Neuron (in vitro differentiated cells): ENCODE measurements at regions not wholly inside any gene's neighbourhood (a gene's known extent, or its start where the extent isn't known, plus 50 kb on each side); places are given as distances from the start of the nearest gene placed in this dataset.

Source experiments
- H2AFZ ChIP-seq: one replicate; pipeline ENCODE4 v1.6.1; 2013; ENCODE audit warnings: low read depth, mild to moderate bottlenecking, inconsistent platforms, low read length, moderate library complexity
- H3K27me3 ChIP-seq: one replicate; pipeline ENCODE4 v1.6.1; 2013; ENCODE audit warnings: low read length; ENCODE audit not compliant: insufficient read depth
- H3K36me3 ChIP-seq: one replicate; pipeline ENCODE4 v1.6.1; 2013; ENCODE audit warnings: low read length; ENCODE audit not compliant: insufficient read depth
- H3K4me1 ChIP-seq: one replicate; pipeline ENCODE4 v1.6.1; 2013; ENCODE audit warnings: low read length; ENCODE audit not compliant: insufficient read depth
- H3K4me3 ChIP-seq: 2 replicates; pipeline ENCODE4 v1.5.1; 2013; ENCODE audit warnings: mild to moderate bottlenecking, low read length, moderate library complexity
- H3K9me3 ChIP-seq: one replicate; pipeline ENCODE4 v1.6.1; 2013; ENCODE audit warnings: low read length

GRCh38 chr13:103282571-103283450 is 216.6 kb upstream of the SLC10A2 start:
- H3K4me1 ChIP-seq: no peaks in the 10 kb centered on the region
- no peaks in the 10 kb centered on the region for H3K27me3 ChIP-seq
- H2AFZ ChIP-seq: no peak overlapping the region
- no peaks in the 10 kb centered on the region for H3K9me3 ChIP-seq
- no peaks in the 10 kb centered on the region for H3K36me3 ChIP-seq
- H3K4me3 ChIP-seq: no peak overlapping the region

GRCh38 chr13:103277959-103278694 is 211.9 kb upstream of the SLC10A2 start:
- Histone ChIP-seq H3K4me1 (peaks cover 14% of the 10 kb centered on the region), H3K27me3 (no peaks in the 10 kb centered on the region), H3K4me3 (no peak overlapping the region), H3K9me3 (no peaks in the 10 kb centered on the region), H2AFZ (no peak overlapping the region), H3K36me3 (no peaks in the 10 kb centered on the region)

- Histone ChIP-seq H2AFZ (no peak overlapping the region), H3K4me3 (no peak overlapping the region), H3K9me3 (no peaks in the 10 kb centered on the region), H3K27me3 (no peaks in the 10 kb centered on the region), H3K4me1 (peaks cover 14% of the 10 kb centered on the region), H3K36me3 (no peaks in the 10 kb centered on the region)
Measured at GRCh38 chr13:103276775-103277498, 210.7 kb upstream of the SLC10A2 start.

- peaks cover 14% of the 10 kb centered on the region for H3K4me1 ChIP-seq
- no peaks in the 10 kb centered on the region for H3K36me3 ChIP-seq
- H3K27me3 ChIP-seq: no peaks in the 10 kb centered on the region
- H2AFZ ChIP-seq: no peak overlapping the region
- no peaks in the 10 kb centered on the region for H3K9me3 ChIP-seq
- no peak overlapping the region for H3K4me3 ChIP-seq
Measured at GRCh38 chr13:103275722-103276121, 209.5 kb upstream of the SLC10A2 start.

GRCh38 chr13:103275081-103275480 is 208.9 kb upstream of the SLC10A2 start:
- no peaks in the 10 kb centered on the region for H3K27me3 ChIP-seq
- no peaks in the 10 kb centered on the region for H3K9me3 ChIP-seq
- H3K4me1 ChIP-seq: peaks cover 14% of the 10 kb centered on the region
- no peak overlapping the region for H3K4me3 ChIP-seq
- H2AFZ ChIP-seq: no peak overlapping the region
- H3K36me3 ChIP-seq: no peaks in the 10 kb centered on the region

- Histone ChIP-seq H3K27me3 (no peaks in the 10 kb centered on the region), H2AFZ (no peak overlapping the region), H3K4me1 (peaks cover 14% of the 10 kb centered on the region)
Measured at GRCh38 chr13:103273825-103274224, 207.6 kb upstream of the SLC10A2 start.

GRCh38 chr13:103272770-103273169 is 206.6 kb upstream of the SLC10A2 start:
- Histone ChIP-seq H3K27me3 (no peaks in the 10 kb centered on the region), H3K4me1 (peaks cover 14% of the 10 kb centered on the region), H3K36me3 (no peaks in the 10 kb centered on the region), H3K9me3 (peaks cover 3% of the 10 kb centered on the region), H2AFZ (no peak overlapping the region), H3K4me3 (no peak overlapping the region)

More at GRCh38 chr13:103273825-103274224, 207.6 kb upstream of the SLC10A2 start:
- Histone ChIP-seq H3K9me3 (no peaks in the 10 kb centered on the region), H3K36me3 (no peaks in the 10 kb centered on the region), H3K4me3 (no peak overlapping the region)

GRCh38 chr13:103263448-103263847 is 197.2 kb upstream of the SLC10A2 start:
- H3K4me3 ChIP-seq: no peak overlapping the region
- H3K27me3 ChIP-seq: no peaks in the 10 kb centered on the region
- no peak overlapping the region for H2AFZ ChIP-seq
- peaks cover 3% of the 10 kb centered on the region for H3K9me3 ChIP-seq
- no peaks in the 10 kb centered on the region for H3K36me3 ChIP-seq
- H3K4me1 ChIP-seq: no peaks in the 10 kb centered on the region

GRCh38 chr13:103255587-103256301 is 189.5 kb upstream of the SLC10A2 start:
- peaks cover 3% of the 10 kb centered on the region for H3K27me3 ChIP-seq
- H3K9me3 ChIP-seq: no peaks in the 10 kb centered on the region
- H3K36me3 ChIP-seq: no peaks in the 10 kb centered on the region
- H3K4me1 ChIP-seq: no peaks in the 10 kb centered on the region
- no peak overlapping the region for H2AFZ ChIP-seq
- no peak overlapping the region for H3K4me3 ChIP-seq

- H3K36me3 ChIP-seq: no peaks in the 10 kb centered on the region
- H3K4me3 ChIP-seq: no peak overlapping the region
- no peaks in the 10 kb centered on the region for H3K4me1 ChIP-seq
- H3K27me3 ChIP-seq: peaks cover 3% of the 10 kb centered on the region
- no peak overlapping the region for H2AFZ ChIP-seq
- no peaks in the 10 kb centered on the region for H3K9me3 ChIP-seq
Measured at GRCh38 chr13:103250071-103250470, 183.9 kb upstream of the SLC10A2 start.

GRCh38 chr13:103246581-103247200 is 180.5 kb upstream of the SLC10A2 start:
- Histone ChIP-seq H3K27me3 (no peaks in the 10 kb centered on the region), H3K36me3 (no peaks in the 10 kb centered on the region), H3K9me3 (no peaks in the 10 kb centered on the region), H2AFZ (no peak overlapping the region), H3K4me1 (no peaks in the 10 kb centered on the region), H3K4me3 (no peak overlapping the region)

GRCh38 chr13:103243495-103243894 is 177.3 kb upstream of the SLC10A2 start:
- Histone ChIP-seq H3K36me3 (no peaks in the 10 kb centered on the region), H3K9me3 (no peaks in the 10 kb centered on the region), H3K4me1 (no peaks in the 10 kb centered on the region), H3K4me3 (no peak overlapping the region), H2AFZ (no peak overlapping the region), H3K27me3 (no peaks in the 10 kb centered on the region)
